ENCODE measurements at regions not wholly inside any gene's neighbourhood (a gene's known extent, or its start where the extent isn't known, plus 50 kb on each side); places are given as distances from the start of the nearest gene placed in this dataset.

DNA sequence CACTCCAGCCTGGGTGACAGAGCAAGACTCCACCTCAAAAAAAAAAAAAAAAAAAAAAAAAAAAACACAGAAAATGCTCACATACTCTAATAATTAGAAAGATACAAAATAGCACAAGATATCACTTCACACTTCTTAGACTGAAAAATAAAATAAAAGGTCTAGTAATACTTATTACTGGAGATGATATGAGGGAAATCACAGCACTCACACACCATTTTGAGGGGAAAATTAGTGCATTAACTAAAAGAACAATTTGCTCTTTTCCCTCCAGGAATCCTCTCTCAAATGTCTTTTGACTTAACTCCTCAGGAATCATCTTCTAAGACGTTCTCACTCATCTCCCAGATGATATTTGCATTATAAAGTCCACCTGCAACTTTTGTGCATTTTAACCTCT, 697.9 kb upstream of the SOX9 start:
- Histone ChIP-seq H3K9me3 (ENCODE audit: control insufficient read depth in 1 of 2, low read length in 2 of 2) (peaks cover 0 to 6% of the 10 kb centered on the region in 2 donors), H3K36me3 (ENCODE audit: control insufficient read depth in 1 of 2, insufficient read depth in 2 of 2, low read length in 2 of 2) (no peaks in the 10 kb centered on the region), H3K27me3 (ENCODE audit: low read depth, low read length) (no peaks in the 10 kb centered on the region), H3K27ac (ENCODE audit: low read length) (no peak overlapping the region), H3K4me3 (ENCODE audit: low read depth in 1 of 2, low read length in 2 of 2) (no peak overlapping the region), H3K4me1 (ENCODE audit: control insufficient read depth in 1 of 2, insufficient read depth in 2 of 2, low read length in 2 of 2) (no peaks in the 10 kb centered on the region)

DNA sequence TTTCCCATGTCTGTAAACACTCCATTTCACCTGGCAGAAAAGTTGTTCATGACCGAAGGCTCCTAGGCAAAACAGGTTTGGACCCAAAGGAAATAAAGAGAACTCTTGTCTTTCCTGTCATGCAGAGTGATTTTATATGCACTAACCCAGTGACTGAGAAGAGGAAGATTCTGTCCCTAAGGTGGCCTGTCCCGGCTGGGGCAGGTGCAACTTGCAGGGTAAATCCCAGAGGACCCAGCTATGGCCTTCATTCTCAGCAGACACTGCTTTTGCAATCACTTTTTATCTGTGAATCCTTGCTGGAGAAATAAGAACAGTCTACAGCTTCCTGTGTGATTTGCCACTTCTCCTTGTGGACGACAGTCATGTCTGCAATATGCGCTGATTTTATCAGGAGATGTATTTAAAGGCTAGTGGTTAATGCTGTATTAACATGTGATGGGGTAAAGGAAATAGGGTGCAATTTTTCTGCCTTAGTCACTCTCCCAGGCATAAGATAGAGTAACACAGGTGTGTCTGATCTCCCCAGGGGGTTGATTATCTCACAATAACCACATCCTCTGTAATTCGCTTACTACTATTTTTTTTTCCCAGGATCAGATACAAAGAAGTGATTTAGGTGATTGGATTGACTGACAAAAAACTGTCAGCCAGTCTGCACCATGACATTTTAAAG, 696.8 kb upstream of the SOX9 start:
- no peak overlapping the region for H3K4me3 ChIP-seq (ENCODE audit: low read depth in 1 of 2, low read length in 2 of 2)
- H3K27me3 ChIP-seq (ENCODE audit: low read depth, low read length), result no peaks in the 10 kb centered on the region
- H3K27ac ChIP-seq (ENCODE audit: low read length), result no peak overlapping the region
- H3K36me3 ChIP-seq (ENCODE audit: control insufficient read depth in 1 of 2, insufficient read depth in 2 of 2, low read length in 2 of 2), result no peaks in the 10 kb centered on the region
- H3K9me3 ChIP-seq (ENCODE audit: control insufficient read depth in 1 of 2, low read length in 2 of 2), result peaks cover 3 to 8% of the 10 kb centered on the region in 2 donors
- H3K4me1 ChIP-seq (ENCODE audit: control insufficient read depth in 1 of 2, insufficient read depth in 2 of 2, low read length in 2 of 2), result no peaks in the 10 kb centered on the region

DNA sequence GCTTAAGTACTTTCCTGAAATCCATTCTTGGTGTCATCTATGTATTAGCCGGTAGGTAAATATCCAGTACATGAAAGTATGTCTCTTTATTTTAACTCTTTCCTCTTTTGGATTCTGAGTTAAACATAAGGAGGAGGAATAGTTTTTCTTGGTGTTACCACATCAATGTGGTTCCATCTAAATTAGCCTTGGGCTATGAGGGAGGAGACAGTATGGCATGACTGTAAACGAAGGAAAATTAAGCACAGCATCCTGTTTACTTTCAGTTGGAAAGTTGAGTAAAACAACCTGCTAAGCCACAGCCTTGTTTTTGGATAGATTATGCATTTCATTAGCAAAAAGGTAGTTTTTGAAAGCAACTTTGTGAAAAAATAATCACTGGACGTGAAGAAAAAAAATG, 693.0 kb upstream of the SOX9 start:
- peaks cover 5 to 10% of the 10 kb centered on the region in 2 donors for H3K9me3 ChIP-seq (ENCODE audit: control insufficient read depth in 1 of 2, low read length in 2 of 2)
- H3K36me3 ChIP-seq (ENCODE audit: control insufficient read depth in 1 of 2, insufficient read depth in 2 of 2, low read length in 2 of 2), result no peaks in the 10 kb centered on the region
- H3K27ac ChIP-seq (ENCODE audit: low read length), result no peak overlapping the region
- no peak overlapping the region for H3K4me3 ChIP-seq (ENCODE audit: low read depth in 1 of 2, low read length in 2 of 2)
- H3K4me1 ChIP-seq (ENCODE audit: control insufficient read depth in 1 of 2, insufficient read depth in 2 of 2, low read length in 2 of 2), result no peaks in the 10 kb centered on the region
- no peaks in the 10 kb centered on the region for H3K27me3 ChIP-seq (ENCODE audit: low read depth, low read length)

DNA sequence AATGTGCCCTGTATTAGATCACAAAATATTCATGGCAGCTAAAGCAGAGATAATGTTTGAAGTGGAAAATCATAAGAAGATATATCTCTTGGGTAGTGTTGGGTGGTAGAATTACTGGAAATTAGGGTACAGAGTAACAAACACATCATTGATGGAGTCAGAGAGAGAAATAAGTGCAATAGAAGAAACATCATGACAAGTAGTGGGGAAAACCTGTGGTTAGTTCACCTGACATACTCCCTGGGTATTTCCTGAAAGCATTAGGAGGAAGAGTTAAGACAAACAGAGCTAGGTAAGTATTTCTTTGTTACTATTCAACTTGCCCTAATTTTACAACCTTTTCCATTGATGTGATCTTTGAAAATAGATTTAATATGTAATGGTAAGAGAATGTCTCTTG, 691.9 kb upstream of the SOX9 start:
- H3K27me3 ChIP-seq (ENCODE audit: low read depth, low read length), result no peaks in the 10 kb centered on the region
- H3K36me3 ChIP-seq (ENCODE audit: control insufficient read depth in 1 of 2, insufficient read depth in 2 of 2, low read length in 2 of 2), result no peaks in the 10 kb centered on the region
- H3K9me3 ChIP-seq (ENCODE audit: control insufficient read depth in 1 of 2, low read length in 2 of 2), result peaks cover 5 to 7% of the 10 kb centered on the region in 2 donors
- no peaks in the 10 kb centered on the region for H3K4me1 ChIP-seq (ENCODE audit: control insufficient read depth in 1 of 2, insufficient read depth in 2 of 2, low read length in 2 of 2)
- no peak overlapping the region for H3K27ac ChIP-seq (ENCODE audit: low read length)
- no peak overlapping the region for H3K4me3 ChIP-seq (ENCODE audit: low read depth in 1 of 2, low read length in 2 of 2)

DNA sequence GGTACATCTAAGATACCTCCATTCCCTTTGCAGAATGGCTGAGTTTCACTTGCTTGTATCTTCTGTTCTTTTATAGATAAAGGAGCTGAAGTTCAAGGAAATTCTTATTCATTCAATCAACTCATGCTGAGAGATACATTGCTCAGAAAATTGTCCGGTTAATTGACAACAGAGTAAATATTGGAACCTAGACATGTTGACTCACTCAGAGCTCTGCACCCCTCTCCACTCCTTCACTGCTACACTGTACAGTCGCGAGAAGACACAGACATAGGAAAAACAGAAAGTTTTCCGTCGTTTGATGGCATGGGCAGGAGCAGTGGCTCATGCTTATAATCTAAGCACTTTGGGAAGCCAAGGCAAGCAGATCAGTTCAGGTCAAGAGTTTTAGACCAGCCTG, 690.5 kb upstream of the SOX9 start:
- no peaks in the 10 kb centered on the region for H3K27me3 ChIP-seq (ENCODE audit: low read depth, low read length)
- H3K36me3 ChIP-seq (ENCODE audit: control insufficient read depth in 1 of 2, insufficient read depth in 2 of 2, low read length in 2 of 2), result no peaks in the 10 kb centered on the region
- peaks cover 5 to 7% of the 10 kb centered on the region in 2 donors for H3K9me3 ChIP-seq (ENCODE audit: control insufficient read depth in 1 of 2, low read length in 2 of 2)
- no peak overlapping the region for H3K27ac ChIP-seq (ENCODE audit: low read length)
- no peak overlapping the region for H3K4me3 ChIP-seq (ENCODE audit: low read depth in 1 of 2, low read length in 2 of 2)
- no peaks in the 10 kb centered on the region for H3K4me1 ChIP-seq (ENCODE audit: control insufficient read depth in 1 of 2, insufficient read depth in 2 of 2, low read length in 2 of 2)

DNA sequence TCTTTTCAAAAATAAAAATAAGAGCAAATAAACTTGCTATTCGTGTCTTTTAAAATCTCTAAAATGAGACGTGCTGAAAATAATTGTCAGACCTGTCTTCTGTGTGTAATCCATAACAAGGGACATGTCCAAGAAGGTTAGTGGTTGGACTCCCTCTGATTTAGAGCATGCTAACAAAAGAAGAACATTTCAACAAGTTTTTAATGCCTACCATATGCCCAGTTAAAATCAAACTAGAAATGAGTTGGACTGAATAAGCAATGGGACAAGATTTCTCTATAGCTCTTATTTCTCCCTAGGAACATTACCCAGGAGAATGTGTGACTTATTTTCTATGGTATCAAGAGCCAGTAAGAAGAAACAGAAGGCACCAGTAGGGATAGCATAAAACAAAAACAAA, 689.7 kb upstream of the SOX9 start:
- no peaks in the 10 kb centered on the region for H3K27me3 ChIP-seq (ENCODE audit: low read depth, low read length)
- H3K4me1 ChIP-seq (ENCODE audit: control insufficient read depth in 1 of 2, insufficient read depth in 2 of 2, low read length in 2 of 2), result no peaks in the 10 kb centered on the region
- H3K4me3 ChIP-seq (ENCODE audit: low read depth in 1 of 2, low read length in 2 of 2), result no peak overlapping the region
- H3K9me3 ChIP-seq (ENCODE audit: control insufficient read depth in 1 of 2, low read length in 2 of 2), result peaks cover 5 to 7% of the 10 kb centered on the region in 2 donors
- no peaks in the 10 kb centered on the region for H3K36me3 ChIP-seq (ENCODE audit: control insufficient read depth in 1 of 2, insufficient read depth in 2 of 2, low read length in 2 of 2)
- H3K27ac ChIP-seq (ENCODE audit: low read length), result no peak overlapping the region

DNA sequence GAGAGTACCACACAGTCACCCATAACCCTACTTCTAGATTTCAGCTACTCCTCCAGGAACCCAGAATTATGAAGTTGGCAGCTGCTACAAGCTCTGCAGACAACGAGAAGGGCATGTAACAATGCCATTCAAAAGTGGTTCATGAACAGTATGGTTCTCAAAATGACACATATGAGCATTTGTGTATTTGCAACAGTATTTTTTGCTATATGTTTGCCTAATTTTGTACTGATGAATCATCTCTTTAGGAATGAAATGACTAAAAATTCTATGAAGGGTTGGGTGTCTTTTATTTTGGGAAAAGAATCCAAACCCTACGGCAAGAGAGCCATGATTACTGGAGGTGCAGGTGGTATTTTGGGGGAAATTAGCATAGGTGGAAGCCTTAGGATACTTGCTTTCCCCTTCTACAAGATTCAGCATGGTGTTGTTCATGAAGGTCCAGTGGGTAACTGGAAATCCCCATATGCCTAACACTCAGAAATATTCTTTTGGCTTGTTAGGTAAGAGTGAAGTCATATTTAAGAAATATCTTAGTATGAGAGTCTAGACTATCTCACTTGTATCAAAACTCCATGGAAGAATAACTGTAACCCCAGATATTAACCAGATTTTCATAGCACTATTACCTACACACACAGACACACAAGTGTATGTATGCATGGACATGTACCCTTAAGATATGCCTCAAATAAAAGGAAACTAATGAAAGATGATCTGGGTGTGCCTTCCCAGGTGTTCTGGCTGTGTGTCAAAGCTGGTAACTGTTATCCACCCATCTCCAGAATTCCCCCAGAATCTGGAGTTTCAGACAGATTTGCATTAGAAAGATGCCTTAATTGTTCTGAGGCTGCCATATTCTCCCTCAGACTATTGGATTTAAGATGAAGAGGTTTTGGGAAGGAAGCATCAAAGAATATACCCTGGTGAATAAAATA, 688.2 kb upstream of the SOX9 start:
- Histone ChIP-seq H3K36me3 (ENCODE audit: control insufficient read depth in 1 of 2, insufficient read depth in 2 of 2, low read length in 2 of 2) (no peaks in the 10 kb centered on the region), H3K27me3 (ENCODE audit: low read depth, low read length) (no peaks in the 10 kb centered on the region), H3K27ac (ENCODE audit: low read length) (no peak overlapping the region), H3K9me3 (ENCODE audit: control insufficient read depth in 1 of 2, low read length in 2 of 2) (peaks cover 5 to 7% of the 10 kb centered on the region in 2 donors), H3K4me1 (ENCODE audit: control insufficient read depth in 1 of 2, insufficient read depth in 2 of 2, low read length in 2 of 2) (no peaks in the 10 kb centered on the region), H3K4me3 (ENCODE audit: low read depth in 1 of 2, low read length in 2 of 2) (no peak overlapping the region)

DNA sequence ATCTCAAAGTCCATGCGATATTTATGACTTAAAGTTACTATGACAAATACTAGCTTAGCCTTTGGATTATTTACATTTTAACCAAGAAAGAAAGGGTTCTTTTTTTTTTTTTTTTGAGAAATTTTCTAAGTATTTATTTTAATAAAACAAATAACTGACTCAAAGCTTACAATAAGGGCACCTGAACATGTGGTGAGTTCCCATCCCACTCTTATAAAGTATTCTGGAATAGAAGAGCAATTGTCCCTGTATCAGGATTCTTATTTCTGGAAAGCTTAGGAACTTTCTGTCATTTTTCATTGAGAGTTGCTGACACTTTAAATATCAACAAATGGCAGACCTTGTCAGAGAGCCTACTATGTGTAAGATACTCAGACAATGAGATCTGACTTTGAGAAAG, 686.1 kb upstream of the SOX9 start:
- no peak overlapping the region for H3K27ac ChIP-seq (ENCODE audit: low read length)
- no peak overlapping the region for H3K4me3 ChIP-seq (ENCODE audit: low read depth in 1 of 2, low read length in 2 of 2)
- no peaks in the 10 kb centered on the region for H3K27me3 ChIP-seq (ENCODE audit: low read depth, low read length)
- no peaks in the 10 kb centered on the region for H3K36me3 ChIP-seq (ENCODE audit: control insufficient read depth in 1 of 2, insufficient read depth in 2 of 2, low read length in 2 of 2)
- no peaks in the 10 kb centered on the region for H3K4me1 ChIP-seq (ENCODE audit: control insufficient read depth in 1 of 2, insufficient read depth in 2 of 2, low read length in 2 of 2)
- no peaks in the 10 kb centered on the region for H3K9me3 ChIP-seq (ENCODE audit: control insufficient read depth in 1 of 2, low read length in 2 of 2)

DNA sequence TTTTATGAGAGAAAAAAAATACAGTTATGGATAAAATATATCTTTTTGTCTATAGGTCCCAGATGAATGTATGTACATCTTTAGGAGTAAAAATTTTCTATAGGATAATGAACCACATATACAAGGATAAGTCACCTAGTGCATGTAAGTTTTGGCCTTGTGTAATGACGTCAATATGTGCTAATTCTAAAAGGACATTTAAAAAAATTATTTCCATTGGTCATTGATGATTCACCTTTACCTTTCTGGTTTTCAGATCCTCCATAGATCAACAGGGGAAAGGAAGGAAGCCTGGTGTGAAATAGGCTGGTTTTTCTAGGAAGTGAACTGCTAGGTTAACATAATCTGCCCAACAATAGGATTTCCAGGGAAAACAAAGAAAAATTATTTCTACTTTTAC, 684.3 kb upstream of the SOX9 start:
- Histone ChIP-seq H3K4me3 (ENCODE audit: low read depth in 1 of 2, low read length in 2 of 2) (no peak overlapping the region), H3K27me3 (ENCODE audit: low read depth, low read length) (no peaks in the 10 kb centered on the region), H3K27ac (ENCODE audit: low read length) (no peak overlapping the region), H3K4me1 (ENCODE audit: control insufficient read depth in 1 of 2, insufficient read depth in 2 of 2, low read length in 2 of 2) (no peaks in the 10 kb centered on the region), H3K9me3 (ENCODE audit: control insufficient read depth in 1 of 2, low read length in 2 of 2) (no peaks in the 10 kb centered on the region), H3K36me3 (ENCODE audit: control insufficient read depth in 1 of 2, insufficient read depth in 2 of 2, low read length in 2 of 2) (no peaks in the 10 kb centered on the region)

DNA sequence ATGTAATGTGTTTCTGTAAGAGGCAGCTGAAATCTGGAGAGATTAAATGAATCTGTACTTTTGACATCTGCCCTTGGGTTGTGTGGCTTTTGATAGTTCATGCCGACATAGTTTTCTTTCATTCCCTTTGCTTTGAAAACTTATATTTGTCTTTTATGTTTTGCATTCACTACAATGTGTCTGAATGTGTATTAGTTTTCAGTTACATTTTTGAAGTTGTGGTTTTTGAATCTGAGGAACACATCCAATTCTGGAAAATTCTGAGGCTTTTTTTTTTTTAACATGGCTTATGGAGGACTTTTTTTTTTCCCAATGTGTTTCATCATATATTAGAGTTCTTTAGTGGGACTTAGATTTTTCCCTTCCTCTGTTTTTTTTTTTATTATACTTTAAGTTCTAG, 683.7 kb upstream of the SOX9 start:
- Histone ChIP-seq H3K27me3 (ENCODE audit: low read depth, low read length) (no peaks in the 10 kb centered on the region), H3K9me3 (ENCODE audit: control insufficient read depth in 1 of 2, low read length in 2 of 2) (no peaks in the 10 kb centered on the region), H3K27ac (ENCODE audit: low read length) (no peak overlapping the region), H3K36me3 (ENCODE audit: control insufficient read depth in 1 of 2, insufficient read depth in 2 of 2, low read length in 2 of 2) (no peaks in the 10 kb centered on the region), H3K4me3 (ENCODE audit: low read depth in 1 of 2, low read length in 2 of 2) (no peak overlapping the region), H3K4me1 (ENCODE audit: control insufficient read depth in 1 of 2, insufficient read depth in 2 of 2, low read length in 2 of 2) (no peaks in the 10 kb centered on the region)

DNA sequence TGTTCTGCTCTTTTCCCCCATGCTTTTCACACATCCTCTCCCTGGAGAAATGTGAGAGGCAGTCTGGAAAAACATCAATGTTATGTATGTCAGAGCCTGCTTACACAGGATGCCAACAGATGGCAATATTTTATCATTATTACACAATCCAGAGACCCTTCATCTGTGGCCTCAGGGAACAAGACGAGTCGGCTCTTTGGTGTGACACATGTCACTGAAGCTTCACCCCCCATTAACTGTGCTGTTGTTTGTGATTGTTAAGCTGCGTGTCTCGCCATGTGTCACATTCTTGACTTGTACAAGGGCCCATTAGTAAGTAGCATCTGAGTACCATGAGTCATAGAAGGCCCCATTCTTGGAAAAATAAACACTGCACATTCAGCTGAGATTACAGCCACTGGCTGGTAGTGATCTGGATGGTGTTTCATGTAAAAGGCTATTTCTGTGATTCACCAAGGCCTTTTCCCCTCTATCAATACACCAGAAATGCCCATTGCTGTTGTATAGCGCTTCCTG, 682.1 kb upstream of the SOX9 start:
- H3K36me3 ChIP-seq (ENCODE audit: control insufficient read depth in 1 of 2, insufficient read depth in 2 of 2, low read length in 2 of 2), result no peaks in the 10 kb centered on the region
- H3K27me3 ChIP-seq (ENCODE audit: low read depth, low read length), result no peaks in the 10 kb centered on the region
- no peaks in the 10 kb centered on the region for H3K4me1 ChIP-seq (ENCODE audit: control insufficient read depth in 1 of 2, insufficient read depth in 2 of 2, low read length in 2 of 2)
- no peaks in the 10 kb centered on the region for H3K9me3 ChIP-seq (ENCODE audit: control insufficient read depth in 1 of 2, low read length in 2 of 2)
- no peak overlapping the region for H3K27ac ChIP-seq (ENCODE audit: low read length)
- H3K4me3 ChIP-seq (ENCODE audit: low read depth in 1 of 2, low read length in 2 of 2), result no peak overlapping the region
